GM23338 (cell line): ENCODE measurements at regions not wholly inside any gene's neighbourhood (a gene's known extent, or its start where the extent isn't known, plus 50 kb on each side); places are given as distances from the start of the nearest gene placed in this dataset.

Source experiments
- ATAC-seq: fragments of 200-7000 bp; cut with Tn5 transposase; 3 replicates; pipeline ENCODE4 v1.9.1; 2020
- DNase-seq: peaks from one replicate; pipeline ENCODE4 v3.0.0-alpha.2; 2015; ENCODE audit warnings: low spot score
- H2AFZ ChIP-seq: fragments of 200-600 bp; sonication (generic); 2 replicates; pipeline ENCODE4 v1.8.0; 2016; ENCODE audit warnings: antibody characterized with exemption, mild to moderate bottlenecking, moderate library complexity
- H3F3A ChIP-seq: fragments of 200-600 bp; sonication (generic); replicated peaks from 2 replicates; pipeline ENCODE4 v1.8.0; 2017; ENCODE audit warnings: antibody characterized with exemption, mixed run types, low read depth
- H3K27ac ChIP-seq: fragments of 200-600 bp; sonication (generic); 2 replicates; pipeline ENCODE4 v1.6.1; 2016; ENCODE audit warnings: low read depth
- H3K27me3 ChIP-seq: fragments of 200-600 bp; sonication (generic); 2 replicates; pipeline ENCODE4 v1.8.0; 2016; ENCODE audit warnings: mild to moderate bottlenecking, mixed run types, moderate library complexity; ENCODE audit not compliant: insufficient read depth
- H3K36me3 ChIP-seq: fragments of 200-600 bp; sonication (generic); 2 replicates; pipeline ENCODE4 v1.8.0; 2016; ENCODE audit warnings: mild to moderate bottlenecking; ENCODE audit not compliant: insufficient read depth
- H3K4me1 ChIP-seq: fragments of 200-600 bp; sonication (generic); 2 replicates; pipeline ENCODE4 v1.8.0; 2016; ENCODE audit warnings: mild to moderate bottlenecking, moderate library complexity; ENCODE audit not compliant: insufficient read depth
- H3K4me2 ChIP-seq: fragments of 200-600 bp; sonication (generic); 2 replicates; pipeline ENCODE4 v1.7.1; 2017; ENCODE audit warnings: mixed run types
- H3K4me3 ChIP-seq: fragments of 200-600 bp; sonication (generic); 2 replicates; pipeline ENCODE4 v1.6.1; 2016; ENCODE audit warnings: mixed run types
- H3K79me2 ChIP-seq: fragments of 200-600 bp; sonication (generic); replicated peaks from 2 replicates; pipeline ENCODE4 v1.8.0; 2017; ENCODE audit warnings: mild to moderate bottlenecking; ENCODE audit not compliant: insufficient read depth
- H3K9me2 ChIP-seq: fragments of 200-600 bp; sonication (generic); 2 replicates; pipeline ENCODE4 v1.8.0; 2017; ENCODE audit not compliant: insufficient read depth
- H4K20me1 ChIP-seq: fragments of 200-600 bp; sonication (generic); replicated peaks from 2 replicates; pipeline ENCODE4 v1.8.0; 2017; ENCODE audit warnings: mild to moderate bottlenecking; ENCODE audit not compliant: insufficient read depth
- H3K27ac Mint-ChIP-seq: 2 replicates; pipeline ENCODE4 v1.8.0; 2020; ENCODE audit warnings: inconsistent platforms, mild to moderate bottlenecking, moderate library complexity, mixed read lengths
- H3K27me3 Mint-ChIP-seq: 3 replicates; pipeline ENCODE4 v1.8.0; 2022; ENCODE audit warnings: low read depth, mild to moderate bottlenecking, moderate library complexity, mixed read lengths, inconsistent platforms; ENCODE audit not compliant: insufficient read depth, poor library complexity
- H3K36me3 Mint-ChIP-seq: 3 replicates; pipeline ENCODE4 v1.8.0; 2021; ENCODE audit warnings: low read depth, mild to moderate bottlenecking, inconsistent platforms, moderate library complexity, mixed read lengths
- H3K4me1 Mint-ChIP-seq: 3 replicates; pipeline ENCODE4 v1.8.0; 2020; ENCODE audit warnings: mild to moderate bottlenecking, inconsistent platforms, mixed read lengths
- H3K4me3 Mint-ChIP-seq: 3 replicates; pipeline ENCODE4 v1.8.0; 2021; ENCODE audit warnings: moderate library complexity, mild to moderate bottlenecking, inconsistent platforms, mixed read lengths
- H3K9me3 Mint-ChIP-seq: 3 replicates; pipeline ENCODE4 v1.8.0; 2020; ENCODE audit warnings: moderate library complexity, mild to moderate bottlenecking, inconsistent platforms, mixed read lengths
- CREB1 ChIP-seq: fragments of 250-450 bp; sonication (Bioruptor Pico); IDR thresholded peaks from 2 replicates; pipeline ENCODE4 v1.5.0; 2020; ENCODE audit warnings: low read depth, mild to moderate bottlenecking, moderate library complexity
- ETS1 ChIP-seq: IDR thresholded peaks from 2 replicates; pipeline ENCODE4 v1.6.1; 2016; ENCODE audit warnings: antibody characterized with exemption
- EZH2phosphoT487 ChIP-seq: fragments of 200-600 bp; sonication (generic); IDR thresholded peaks from one replicate; pipeline ENCODE4 v1.8.1; 2018; ENCODE audit warnings: antibody characterized with exemption; ENCODE audit not compliant: unreplicated experiment
- JUNB ChIP-seq: IDR thresholded peaks from one replicate; pipeline ENCODE4 v1.6.1; 2016; ENCODE audit warnings: antibody characterized with exemption; ENCODE audit not compliant: unreplicated experiment
- NANOG ChIP-seq: IDR thresholded peaks from 2 replicates; pipeline ENCODE4 v1.6.1; 2016; ENCODE audit warnings: antibody characterized with exemption, borderline replicate concordance
- POLR2AphosphoS5 ChIP-seq: IDR thresholded peaks from 2 replicates; pipeline ENCODE4 v1.6.1; 2016; ENCODE audit warnings: antibody characterized with exemption, low read depth
- REST ChIP-seq: IDR thresholded peaks from one replicate; pipeline ENCODE4 v1.6.1; 2018; ENCODE audit warnings: antibody characterized with exemption; ENCODE audit not compliant: unreplicated experiment
- STAT1 ChIP-seq: IDR thresholded peaks from one replicate; pipeline ENCODE4 v1.6.1; 2016; ENCODE audit warnings: antibody characterized with exemption; ENCODE audit not compliant: unreplicated experiment
- ZNF114 ChIP-seq: fragments of 250-450 bp; sonication (Bioruptor Pico); IDR thresholded peaks from 2 replicates; pipeline ENCODE4 v1.5.0; 2020; ENCODE audit warnings: mild to moderate bottlenecking, moderate library complexity
- ZNF331 ChIP-seq: fragments of 250-450 bp; sonication (Bioruptor Pico); IDR thresholded peaks from 2 replicates; pipeline ENCODE4 v1.5.0; 2020; ENCODE audit warnings: low read depth, mild to moderate bottlenecking, moderate library complexity
- ZNF462 ChIP-seq: fragments of 250-450 bp; sonication (Bioruptor Pico); IDR thresholded peaks from 2 replicates; pipeline ENCODE4 v1.5.0; 2020; ENCODE audit warnings: mild to moderate bottlenecking, moderate library complexity

- TF ChIP-seq ZNF462, result no peak
- TF ChIP-seq ETS1, result no peak
- TF ChIP-seq JUNB, result no peak
Measured at GRCh38 chr11:8314916-8315315, 51.2 kb upstream of the LMO1 start (continued).

DNA sequence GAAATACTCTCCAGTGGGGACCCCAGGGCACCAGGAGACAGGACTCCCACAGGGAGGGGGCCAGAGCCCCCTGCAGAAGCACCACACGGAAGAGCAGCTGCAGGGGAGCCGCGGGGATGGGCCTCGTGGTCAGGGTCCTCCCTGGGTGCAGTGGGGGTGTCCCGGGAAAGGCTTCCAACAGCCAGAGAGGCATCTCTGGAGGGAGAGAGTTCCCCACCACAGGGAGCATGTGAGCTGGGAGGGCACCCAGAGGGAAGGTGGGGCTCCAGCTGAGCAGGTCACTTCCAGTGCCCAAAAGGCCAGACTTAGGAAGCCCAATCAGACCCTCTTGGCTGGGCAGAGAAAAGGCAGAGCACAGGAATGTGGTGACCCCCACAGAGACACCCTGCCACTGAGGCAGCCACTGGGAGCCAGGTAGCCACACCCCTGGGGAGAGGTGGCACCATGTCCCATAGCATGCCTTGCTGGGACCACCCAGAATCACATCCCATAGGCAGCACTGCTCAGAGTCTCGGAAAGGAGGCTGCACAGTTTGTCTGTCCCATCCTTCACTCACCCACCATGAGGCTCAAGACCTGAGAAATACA, 49.9 kb upstream of the LMO1 start:
- no peak overlapping the region for H3K27ac Mint-ChIP-seq
- no peak for ATAC-seq
- no peak overlapping the region for H2AFZ ChIP-seq
- no peaks in the 10 kb centered on the region for H3K9me3 Mint-ChIP-seq
- no peaks in the 10 kb centered on the region for H3K36me3 ChIP-seq
- H3F3A ChIP-seq, result no peaks in the 10 kb centered on the region
- no peaks in the 10 kb centered on the region for H3K4me1 ChIP-seq
- H3K27ac ChIP-seq, result no peak overlapping the region
- H3K4me3 Mint-ChIP-seq, result no peak overlapping the region
- no peak for DNase-seq
- H4K20me1 ChIP-seq, result no peaks in the 10 kb centered on the region
- H3K4me1 Mint-ChIP-seq, result peaks cover under 1% of the 10 kb centered on the region
- H3K27me3 Mint-ChIP-seq, result peaks cover 2% of the 10 kb centered on the region
- no peak overlapping the region for H3K4me2 ChIP-seq
- H3K79me2 ChIP-seq, result no peaks in the 10 kb centered on the region
- H3K9me2 ChIP-seq, result no peaks in the 10 kb centered on the region
- H3K36me3 Mint-ChIP-seq, result no peaks in the 10 kb centered on the region
- H3K27me3 ChIP-seq, result no peaks in the 10 kb centered on the region
- H3K4me3 ChIP-seq, result no peak overlapping the region
- no peak for TF ChIP-seq ZNF331
- TF ChIP-seq ZNF114 (CRISPR knock-in tag), result no peak
- TF ChIP-seq REST, result no peak
- no peak for TF ChIP-seq POLR2AphosphoS5
- no peak for TF ChIP-seq CREB1 (CRISPR knock-in tag)
- TF ChIP-seq ETS1, result no peak
- no peak for TF ChIP-seq EZH2phosphoT487
- TF ChIP-seq JUNB, result no peak
- TF ChIP-seq STAT1, result no peak
- TF ChIP-seq NANOG, result no peak
